ENCODE measurements at regions not wholly inside any gene's neighbourhood (a gene's known extent, or its start where the extent isn't known, plus 50 kb on each side); places are given as distances from the start of the nearest gene placed in this dataset.

- no peak for ATAC-seq
Observed at GRCh38 chr16:51542981-51543815, 392.1 kb upstream of the SALL1 start.

GRCh38 chr16:51540259-51540658 lies 389.2 kb upstream of the SALL1 start:
- no peak for TF ChIP-seq CTCF (IDR thresholded peaks at IDR 0.05)
- 79% methylated on average over 2 of the region's 2 CpGs for WGBS (ENCODE audit: insufficient coverage)
- ATAC-seq (no peak), DNase-seq (no peak)
- no peaks in the 10 kb centered on the region for H3K27me3 Mint-ChIP-seq (ENCODE audit: low read depth in 2 of 2)
- no peaks in the 10 kb centered on the region for H3K36me3 Mint-ChIP-seq
- intact Hi-C loops (cut with micrococcal nuclease): no loop called here
- H3K4me3 ChIP-seq (ENCODE audit: low read length): no peak overlapping the region
- no peaks in the 10 kb centered on the region for H3K4me1 Mint-ChIP-seq
- no peaks in the 10 kb centered on the region for H3K4me1 ChIP-seq (ENCODE audit: control insufficient read depth, insufficient read depth, low read length)
- H3K9me3 ChIP-seq (ENCODE audit: control insufficient read depth, insufficient read depth, low read length): no peaks in the 10 kb centered on the region
- no peak overlapping the region for H3K27ac ChIP-seq (ENCODE audit: low read length)
- H3K4me3 Mint-ChIP-seq: no peak overlapping the region
- H3K36me3 ChIP-seq (ENCODE audit: control insufficient read depth, insufficient read depth, low read length): no peaks in the 10 kb centered on the region
- H3K9me3 Mint-ChIP-seq: peaks cover 3% of the 10 kb centered on the region in 2 donors
- H3K27ac Mint-ChIP-seq: no peak overlapping the region
- no peaks in the 10 kb centered on the region for H3K27me3 ChIP-seq (ENCODE audit: control insufficient read depth, insufficient read depth, low read length)

More at GRCh38 chr16:51542981-51543815, 392.1 kb upstream of the SALL1 start:
- no peaks in the 10 kb centered on the region for H3K4me1 ChIP-seq (ENCODE audit: control insufficient read depth, insufficient read depth, low read length)
- Mint-ChIP-seq H3K36me3 (no peaks in the 10 kb centered on the region), H3K4me1 (no peaks in the 10 kb centered on the region), H3K4me3 (no peak overlapping the region), H3K27ac (no peak overlapping the region), H3K27me3 (ENCODE audit: low read depth in 2 of 2) (no peaks in the 10 kb centered on the region), H3K9me3 (peaks cover 2 to 3% of the 10 kb centered on the region in 2 donors)
- TF ChIP-seq CTCF (IDR thresholded peaks at IDR 0.05): no peak
- H3K9me3 ChIP-seq (ENCODE audit: control insufficient read depth, insufficient read depth, low read length): no peaks in the 10 kb centered on the region
- H3K36me3 ChIP-seq (ENCODE audit: control insufficient read depth, insufficient read depth, low read length): no peaks in the 10 kb centered on the region
- no peak for DNase-seq
- WGBS (ENCODE audit: insufficient coverage): 73% methylated on average over 11 of the region's 12 CpGs
- no peak overlapping the region for H3K4me3 ChIP-seq (ENCODE audit: low read length)
- no peak overlapping the region for H3K27ac ChIP-seq (ENCODE audit: low read length)
- intact Hi-C loops (cut with micrococcal nuclease): no loop called here
- H3K27me3 ChIP-seq (ENCODE audit: control insufficient read depth, insufficient read depth, low read length): no peaks in the 10 kb centered on the region

GRCh38 chr16:51538707-51539498 lies 387.8 kb upstream of the SALL1 start:
- H3K4me1 ChIP-seq (ENCODE audit: control insufficient read depth, insufficient read depth, low read length): no peaks in the 10 kb centered on the region
- H3K27ac ChIP-seq (ENCODE audit: low read length): no peak overlapping the region
- Mint-ChIP-seq H3K9me3 (peaks cover 3% of the 10 kb centered on the region in 2 donors), H3K27ac (no peak overlapping the region), H3K4me1 (no peaks in the 10 kb centered on the region), H3K4me3 (no peak overlapping the region), H3K27me3 (ENCODE audit: low read depth in 2 of 2) (no peaks in the 10 kb centered on the region), H3K36me3 (no peaks in the 10 kb centered on the region)
- intact Hi-C loops (cut with micrococcal nuclease): no loop called here
- ATAC-seq (no peak), DNase-seq (no peak)
- 16% methylated on average over 6 of the region's 7 CpGs for WGBS (ENCODE audit: insufficient coverage)
- H3K36me3 ChIP-seq (ENCODE audit: control insufficient read depth, insufficient read depth, low read length): no peaks in the 10 kb centered on the region
- no peak overlapping the region for H3K4me3 ChIP-seq (ENCODE audit: low read length)
- no peak for TF ChIP-seq CTCF (IDR thresholded peaks at IDR 0.05)
- H3K27me3 ChIP-seq (ENCODE audit: control insufficient read depth, insufficient read depth, low read length): no peaks in the 10 kb centered on the region
- H3K9me3 ChIP-seq (ENCODE audit: control insufficient read depth, insufficient read depth, low read length): no peaks in the 10 kb centered on the region
